ENCODE measurements at regions not wholly inside any gene's neighbourhood (a gene's known extent, or its start where the extent isn't known, plus 50 kb on each side); places are given as distances from the start of the nearest gene placed in this dataset.
"Not testable (repeated sequence)": the region's sequence is repeated elsewhere in the genome, so short reads cannot be mapped to it uniquely, and the experiment has no call there.

- H3K9me3 Mint-ChIP-seq (ENCODE audit: insufficient read depth); H3K4me3 ChIP-seq (ENCODE audit: control extremely low read depth in 1 of 5, extremely low read depth in 1 of 5, insufficient read depth in 1 of 5, low read depth in 2 of 5, low read length in 4 of 5); H3K4me3 Mint-ChIP-seq; H3K27ac Mint-ChIP-seq; H3K4me1 ChIP-seq (ENCODE audit: control insufficient read depth in 2 of 2, insufficient read depth in 2 of 2, low read length in 2 of 2); POLR2A ChIA-PET; H3K9me3 ChIP-seq (ENCODE audit: control extremely low read depth in 1 of 3, control insufficient read depth in 2 of 3, insufficient read depth in 1 of 3, low read length in 2 of 3); H3K4me2 ChIP-seq (replicated peaks; ENCODE audit: low read depth, low read length, poor library complexity, severe bottlenecking); H3K36me3 ChIP-seq (replicated peaks in 1 of 2; ENCODE audit: control extremely low read depth in 1 of 2, control insufficient read depth in 1 of 2, extremely low read depth in 1 of 2, insufficient read depth in 2 of 2, low read length in 1 of 2); H3K27ac ChIP-seq (ENCODE audit: low read length in 2 of 2); H3K27me3 ChIP-seq (replicated peaks in 1 of 4; ENCODE audit: control extremely low read depth in 1 of 4, control insufficient read depth in 3 of 4, insufficient read depth in 4 of 4, low read length in 3 of 4); H3K27me3 Mint-ChIP-seq; intact Hi-C loops (cut with micrococcal nuclease); ATAC-seq (ENCODE audit: low read depth); DNase-seq; CTCF ChIA-PET; H2AFZ ChIP-seq (ENCODE audit: insufficient read depth, low read depth, low read length, poor library complexity, severe bottlenecking); H4K20me1 ChIP-seq (ENCODE audit: control insufficient read depth, insufficient read depth, low read length, poor library complexity, severe bottlenecking); H3K79me2 ChIP-seq (ENCODE audit: control insufficient read depth, insufficient read depth, low read length); H3K9ac ChIP-seq (ENCODE audit: low read length): not testable (repeated sequence)
- peaks cover 10% of the 10 kb centered on the region for H3K4me1 Mint-ChIP-seq
- 94% methylated on average over 8 of the region's 12 CpGs for WGBS (ENCODE audit: insufficient coverage)
Measured at GRCh38 chr2:111412841-111413650, 292.3 kb downstream of the BCL2L11 start.

- H4K20me1 ChIP-seq (ENCODE audit: control insufficient read depth, insufficient read depth, low read length, poor library complexity, severe bottlenecking); H3K36me3 ChIP-seq (replicated peaks in 1 of 2; ENCODE audit: control extremely low read depth in 1 of 2, control insufficient read depth in 1 of 2, extremely low read depth in 1 of 2, insufficient read depth in 2 of 2, low read length in 1 of 2); H3K9ac ChIP-seq (ENCODE audit: low read length); DNase-seq; H3K27ac ChIP-seq (ENCODE audit: low read length in 2 of 2); H3K4me2 ChIP-seq (replicated peaks; ENCODE audit: low read depth, low read length, poor library complexity, severe bottlenecking); H3K27ac Mint-ChIP-seq; H2AFZ ChIP-seq (ENCODE audit: insufficient read depth, low read depth, low read length, poor library complexity, severe bottlenecking); POLR2A ChIA-PET; H3K9me3 Mint-ChIP-seq (ENCODE audit: insufficient read depth); H3K4me3 ChIP-seq (ENCODE audit: control extremely low read depth in 1 of 5, extremely low read depth in 1 of 5, insufficient read depth in 1 of 5, low read depth in 2 of 5, low read length in 4 of 5); H3K27me3 ChIP-seq (replicated peaks in 1 of 4; ENCODE audit: control extremely low read depth in 1 of 4, control insufficient read depth in 3 of 4, insufficient read depth in 4 of 4, low read length in 3 of 4); H3K4me1 ChIP-seq (ENCODE audit: control insufficient read depth in 2 of 2, insufficient read depth in 2 of 2, low read length in 2 of 2); H3K4me3 Mint-ChIP-seq; H3K9me3 ChIP-seq (ENCODE audit: control extremely low read depth in 1 of 3, control insufficient read depth in 2 of 3, insufficient read depth in 1 of 3, low read length in 2 of 3); CTCF ChIA-PET; intact Hi-C loops (cut with micrococcal nuclease); H3K79me2 ChIP-seq (ENCODE audit: control insufficient read depth, insufficient read depth, low read length); H3K27me3 Mint-ChIP-seq; ATAC-seq (ENCODE audit: low read depth): not testable (repeated sequence)
- 93% methylated on average over 3 of the region's 5 CpGs for WGBS (ENCODE audit: insufficient coverage)
- H3K4me1 Mint-ChIP-seq = peaks cover 12% of the 10 kb centered on the region
Measured at GRCh38 chr2:111413950-111414349, 293.2 kb downstream of the BCL2L11 start.

- DNase-seq; H3K4me1 ChIP-seq (ENCODE audit: control insufficient read depth in 2 of 2, insufficient read depth in 2 of 2, low read length in 2 of 2); H3K9ac ChIP-seq (ENCODE audit: low read length); CTCF ChIA-PET; H2AFZ ChIP-seq (ENCODE audit: insufficient read depth, low read depth, low read length, poor library complexity, severe bottlenecking); H3K27me3 ChIP-seq (replicated peaks in 1 of 4; ENCODE audit: control extremely low read depth in 1 of 4, control insufficient read depth in 3 of 4, insufficient read depth in 4 of 4, low read length in 3 of 4); H4K20me1 ChIP-seq (ENCODE audit: control insufficient read depth, insufficient read depth, low read length, poor library complexity, severe bottlenecking); H3K9me3 Mint-ChIP-seq (ENCODE audit: insufficient read depth); intact Hi-C loops (cut with micrococcal nuclease); H3K27ac ChIP-seq (ENCODE audit: low read length in 2 of 2); H3K36me3 ChIP-seq (replicated peaks in 1 of 2; ENCODE audit: control extremely low read depth in 1 of 2, control insufficient read depth in 1 of 2, extremely low read depth in 1 of 2, insufficient read depth in 2 of 2, low read length in 1 of 2); H3K4me3 ChIP-seq (ENCODE audit: control extremely low read depth in 1 of 5, extremely low read depth in 1 of 5, insufficient read depth in 1 of 5, low read depth in 2 of 5, low read length in 4 of 5); ATAC-seq (ENCODE audit: low read depth); H3K4me2 ChIP-seq (replicated peaks; ENCODE audit: low read depth, low read length, poor library complexity, severe bottlenecking); H3K27ac Mint-ChIP-seq; POLR2A ChIA-PET; H3K79me2 ChIP-seq (ENCODE audit: control insufficient read depth, insufficient read depth, low read length); H3K27me3 Mint-ChIP-seq; H3K9me3 ChIP-seq (ENCODE audit: control extremely low read depth in 1 of 3, control insufficient read depth in 2 of 3, insufficient read depth in 1 of 3, low read length in 2 of 3): not testable (repeated sequence)
- 52% methylated on average over 3 of the region's 24 CpGs for WGBS (ENCODE audit: insufficient coverage)
- Mint-ChIP-seq H3K4me3 (peak overlapping the region; percentile 7), H3K4me1 (peaks cover 12% of the 10 kb centered on the region)
Measured at GRCh38 chr2:111415765-111416743, 295.3 kb downstream of the BCL2L11 start.

DNA sequence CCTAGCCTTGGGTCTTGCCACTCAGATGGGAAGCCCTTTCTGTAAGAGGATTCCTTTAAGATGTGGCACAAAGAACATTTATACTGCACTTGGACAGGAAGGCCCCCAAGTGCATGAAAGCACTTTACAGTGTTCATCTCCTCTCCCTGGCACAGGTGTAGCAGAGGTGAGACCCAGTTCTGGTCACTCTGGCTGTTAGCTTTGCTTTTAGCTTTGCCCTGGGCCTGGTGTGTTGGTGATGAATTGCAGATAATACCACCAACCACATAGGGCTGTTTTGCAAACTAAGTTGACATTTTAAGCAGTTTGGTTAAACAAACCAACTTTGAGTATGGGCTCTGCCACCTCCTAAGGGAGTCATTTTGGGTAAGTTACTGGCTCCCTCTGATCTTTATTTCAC is 296.3 kb downstream of the BCL2L11 start:
- not testable (repeated sequence) for H3K4me3 ChIP-seq (ENCODE audit: control extremely low read depth in 1 of 5, extremely low read depth in 1 of 5, insufficient read depth in 1 of 5, low read depth in 2 of 5, low read length in 4 of 5)
- ATAC-seq (ENCODE audit: low read depth) = peak; percentile 16

More for the DNA sequence above, 296.3 kb downstream of the BCL2L11 start:
- CTCF ChIA-PET; H3K27ac Mint-ChIP-seq; intact Hi-C loops (cut with micrococcal nuclease); H3K4me3 Mint-ChIP-seq; DNase-seq; H3K27me3 ChIP-seq (replicated peaks in 1 of 4; ENCODE audit: control extremely low read depth in 1 of 4, control insufficient read depth in 3 of 4, insufficient read depth in 4 of 4, low read length in 3 of 4); H3K4me1 ChIP-seq (ENCODE audit: control insufficient read depth in 2 of 2, insufficient read depth in 2 of 2, low read length in 2 of 2); H3K27ac ChIP-seq (ENCODE audit: low read length in 2 of 2); H3K27me3 Mint-ChIP-seq; H2AFZ ChIP-seq (ENCODE audit: insufficient read depth, low read depth, low read length, poor library complexity, severe bottlenecking); H3K36me3 ChIP-seq (replicated peaks in 1 of 2; ENCODE audit: control extremely low read depth in 1 of 2, control insufficient read depth in 1 of 2, extremely low read depth in 1 of 2, insufficient read depth in 2 of 2, low read length in 1 of 2); H3K9me3 Mint-ChIP-seq (ENCODE audit: insufficient read depth); H4K20me1 ChIP-seq (ENCODE audit: control insufficient read depth, insufficient read depth, low read length, poor library complexity, severe bottlenecking); H3K4me2 ChIP-seq (replicated peaks; ENCODE audit: low read depth, low read length, poor library complexity, severe bottlenecking); H3K9ac ChIP-seq (ENCODE audit: low read length); POLR2A ChIA-PET; H3K79me2 ChIP-seq (ENCODE audit: control insufficient read depth, insufficient read depth, low read length); H3K9me3 ChIP-seq (ENCODE audit: control extremely low read depth in 1 of 3, control insufficient read depth in 2 of 3, insufficient read depth in 1 of 3, low read length in 2 of 3): not testable (repeated sequence)
- peaks cover 14% of the 10 kb centered on the region for H3K4me1 Mint-ChIP-seq
